ENCODE measurements at regions not wholly inside any gene's neighbourhood (a gene's known extent, or its start where the extent isn't known, plus 50 kb on each side); places are given as distances from the start of the nearest gene placed in this dataset.
A peak's percentile ranks its signal among the peaks of the same experiment; 100 is the strongest.
"Not testable (repeated sequence)": the region's sequence is repeated elsewhere in the genome, so short reads cannot be mapped to it uniquely, and the experiment has no call there.

DNA sequence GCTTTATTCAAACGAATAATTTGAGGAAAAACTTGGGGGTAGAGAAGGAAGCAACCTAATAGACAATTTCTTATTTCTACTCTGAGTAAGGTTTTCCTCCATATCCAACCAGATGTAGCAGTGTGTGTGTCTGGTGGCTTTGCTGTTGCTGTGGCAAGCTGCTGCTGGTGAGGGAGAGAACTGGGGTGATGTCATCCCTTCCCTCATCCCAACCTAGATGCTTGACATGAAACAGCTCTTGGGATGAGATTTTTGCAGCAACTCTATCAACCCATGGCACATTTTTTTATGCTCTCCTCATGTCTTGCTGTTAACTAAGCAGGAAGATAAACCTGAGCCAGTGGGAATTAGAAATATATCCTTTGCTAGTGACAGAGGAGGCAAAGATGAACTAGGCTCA lies 135.8 kb downstream of the PCSK1 start:
- TF ChIP-seq, protein P1, sequence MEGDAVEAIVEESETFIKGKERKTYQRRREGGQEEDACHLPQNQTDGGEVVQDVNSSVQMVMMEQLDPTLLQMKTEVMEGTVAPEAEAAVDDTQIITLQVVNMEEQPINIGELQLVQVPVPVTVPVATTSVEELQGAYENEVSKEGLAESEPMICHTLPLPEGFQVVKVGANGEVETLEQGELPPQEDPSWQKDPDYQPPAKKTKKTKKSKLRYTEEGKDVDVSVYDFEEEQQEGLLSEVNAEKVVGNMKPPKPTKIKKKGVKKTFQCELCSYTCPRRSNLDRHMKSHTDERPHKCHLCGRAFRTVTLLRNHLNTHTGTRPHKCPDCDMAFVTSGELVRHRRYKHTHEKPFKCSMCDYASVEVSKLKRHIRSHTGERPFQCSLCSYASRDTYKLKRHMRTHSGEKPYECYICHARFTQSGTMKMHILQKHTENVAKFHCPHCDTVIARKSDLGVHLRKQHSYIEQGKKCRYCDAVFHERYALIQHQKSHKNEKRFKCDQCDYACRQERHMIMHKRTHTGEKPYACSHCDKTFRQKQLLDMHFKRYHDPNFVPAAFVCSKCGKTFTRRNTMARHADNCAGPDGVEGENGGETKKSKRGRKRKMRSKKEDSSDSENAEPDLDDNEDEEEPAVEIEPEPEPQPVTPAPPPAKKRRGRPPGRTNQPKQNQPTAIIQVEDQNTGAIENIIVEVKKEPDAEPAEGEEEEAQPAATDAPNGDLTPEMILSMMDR (IDR thresholded peaks at IDR 0.05), result no peak
- no peaks in the 10 kb centered on the region for H3K27me3 Mint-ChIP-seq (ENCODE audit: low read depth)
- no peak overlapping the region for H3K4me3 Mint-ChIP-seq (ENCODE audit: unreplicated experiment)
- peaks cover 2% of the 10 kb centered on the region for H3K36me3 Mint-ChIP-seq (ENCODE audit: low read depth)
- H3K4me1 Mint-ChIP-seq (ENCODE audit: low read depth), result peaks cover 41% of the 10 kb centered on the region
- peaks cover 12% of the 10 kb centered on the region for H3K9me3 Mint-ChIP-seq (ENCODE audit: low read depth)
- H3K27ac Mint-ChIP-seq (ENCODE audit: unreplicated experiment), result peak overlapping the region; percentile 53
- DNase-seq (ENCODE audit: low spot score), result no peak

DNA sequence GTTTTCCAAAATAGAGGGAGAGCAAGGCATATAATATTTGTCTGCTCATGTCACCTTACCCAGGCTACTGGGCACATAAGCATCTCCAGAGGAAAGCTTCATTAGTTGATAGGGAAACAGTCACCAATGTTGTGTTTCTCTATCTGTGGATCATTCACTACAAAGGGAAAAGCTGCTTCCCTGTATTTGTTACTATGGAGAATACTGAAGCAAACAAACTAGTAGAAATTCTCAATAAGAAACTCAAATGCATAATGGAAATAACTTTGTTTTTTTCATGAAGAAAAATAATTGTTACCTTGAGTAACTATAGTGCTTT lies 138.2 kb downstream of the PCSK1 start:
- TF ChIP-seq, protein P1 (IDR thresholded peaks at IDR 0.05), result no peak
- Mint-ChIP-seq H3K36me3 (ENCODE audit: low read depth) (no peaks in the 10 kb centered on the region), H3K4me1 (ENCODE audit: low read depth) (peaks cover 41% of the 10 kb centered on the region), H3K9me3 (ENCODE audit: low read depth) (peaks cover under 1% of the 10 kb centered on the region), H3K4me3 (ENCODE audit: unreplicated experiment) (no peak overlapping the region), H3K27me3 (ENCODE audit: low read depth) (no peaks in the 10 kb centered on the region), H3K27ac (ENCODE audit: unreplicated experiment) (peak overlapping the region; percentile 84)
- no peak for DNase-seq (ENCODE audit: low spot score)

DNA sequence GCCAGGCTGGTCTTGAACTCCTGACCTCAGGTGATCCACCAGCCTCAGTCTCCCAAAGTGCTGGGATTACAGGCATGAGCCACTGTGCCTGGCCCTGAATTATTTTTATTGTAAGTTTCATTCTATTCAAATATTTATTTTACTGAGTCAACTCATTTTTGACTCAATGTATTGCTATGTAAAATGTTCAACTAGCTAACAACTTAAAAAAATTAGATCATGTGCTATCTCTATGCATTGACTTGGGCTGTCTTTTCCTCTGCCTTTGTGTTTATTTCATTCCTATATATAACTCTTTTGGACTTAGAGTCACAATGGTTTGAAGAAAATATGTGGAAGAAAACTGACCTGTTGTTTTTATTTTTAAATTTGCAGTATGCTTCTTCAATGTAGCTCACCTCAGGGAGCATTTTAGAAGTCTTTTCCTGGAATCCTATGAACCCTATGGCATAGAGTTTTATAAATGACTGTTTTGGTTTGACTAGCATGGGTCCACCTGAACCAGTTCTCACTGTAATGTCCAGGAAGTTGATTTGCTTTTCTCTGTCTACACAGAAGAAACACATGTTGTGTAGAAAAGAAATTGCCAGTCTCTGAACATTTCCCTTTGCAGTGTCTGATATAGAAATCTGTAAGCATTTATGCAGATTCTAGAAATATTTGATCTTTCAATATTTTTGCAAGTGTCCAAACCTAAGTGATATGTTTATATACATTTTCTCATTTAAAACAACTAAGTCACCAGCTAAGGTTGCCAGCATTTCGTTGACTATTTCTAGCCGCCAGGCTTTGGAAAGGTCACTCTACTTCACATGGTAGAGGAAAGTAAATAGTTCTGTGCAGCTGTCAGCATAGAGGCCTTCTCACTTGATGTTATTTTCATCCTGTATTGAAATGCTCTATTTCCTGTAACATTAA lies 138.8 kb downstream of the PCSK1 start:
- Mint-ChIP-seq H3K27me3 (ENCODE audit: low read depth) (no peaks in the 10 kb centered on the region), H3K9me3 (ENCODE audit: low read depth) (no peaks in the 10 kb centered on the region), H3K27ac (ENCODE audit: unreplicated experiment) (peak overlapping the region; percentile 84), H3K4me1 (ENCODE audit: low read depth) (peaks cover 41% of the 10 kb centered on the region), H3K4me3 (ENCODE audit: unreplicated experiment) (no peak overlapping the region), H3K36me3 (ENCODE audit: low read depth) (no peaks in the 10 kb centered on the region)
- TF ChIP-seq, protein P1 (IDR thresholded peaks at IDR 0.05), result peak; percentile 22
- no peak for DNase-seq (ENCODE audit: low spot score)

DNA sequence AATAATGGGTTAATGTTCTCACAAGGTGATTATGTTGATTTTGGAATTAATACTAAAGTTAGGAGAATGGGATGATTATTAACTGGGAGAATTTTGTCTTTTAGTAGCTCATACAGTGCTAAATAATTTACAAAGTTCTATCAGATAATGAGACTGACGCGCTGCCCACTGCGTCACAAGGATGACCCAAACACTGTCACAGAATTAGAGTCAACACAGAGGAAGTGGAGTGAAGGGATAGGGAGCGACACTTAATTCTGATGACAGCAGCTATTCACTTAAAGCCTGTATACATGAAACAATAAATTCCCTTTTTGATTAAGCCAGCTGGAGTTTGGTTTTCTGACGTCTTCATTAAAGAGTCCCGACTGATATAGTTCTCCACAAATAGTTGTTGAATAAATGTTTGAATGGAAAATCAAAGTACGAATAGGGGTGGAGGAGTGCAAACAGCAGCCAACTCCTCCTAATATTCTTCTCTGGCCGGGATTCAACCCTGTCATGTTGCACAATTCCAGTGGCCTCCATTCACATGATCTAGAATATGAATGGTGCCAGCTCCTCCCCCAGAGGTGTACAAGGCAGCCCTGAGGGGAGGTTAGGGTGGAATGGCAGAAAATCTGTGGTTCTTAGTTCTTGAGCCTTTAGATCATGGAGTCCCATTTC lies 140.3 kb downstream of the PCSK1 start:
- DNase-seq (ENCODE audit: low spot score), result no peak
- Mint-ChIP-seq H3K9me3 (ENCODE audit: low read depth) (no peaks in the 10 kb centered on the region), H3K4me3 (ENCODE audit: unreplicated experiment) (no peak overlapping the region), H3K27ac (ENCODE audit: unreplicated experiment) (no peak overlapping the region), H3K4me1 (ENCODE audit: low read depth) (peaks cover 43% of the 10 kb centered on the region), H3K27me3 (ENCODE audit: low read depth) (no peaks in the 10 kb centered on the region), H3K36me3 (ENCODE audit: low read depth) (no peaks in the 10 kb centered on the region)
- TF ChIP-seq, protein P1 (IDR thresholded peaks at IDR 0.05), result no peak

DNA sequence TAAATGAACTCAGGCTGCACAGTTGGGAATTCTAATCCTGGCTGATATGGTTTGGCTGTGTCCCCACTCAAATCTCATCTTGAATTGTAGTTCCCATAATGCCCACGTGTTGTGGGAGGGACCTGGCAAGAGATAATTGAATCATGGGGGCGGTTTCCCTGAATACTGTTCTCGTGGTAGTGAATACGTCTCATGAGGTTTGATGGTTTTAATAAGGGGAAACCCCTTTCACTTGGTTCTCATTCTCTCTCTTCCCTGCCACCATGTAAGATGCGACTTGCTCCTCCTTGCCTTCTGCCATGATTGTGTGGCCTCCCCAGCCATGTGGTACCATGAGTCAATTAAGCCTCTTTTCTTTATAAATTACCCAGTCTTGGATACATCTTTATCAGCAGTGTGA lies 143.8 kb downstream of the PCSK1 start:
- not testable (repeated sequence) for H3K36me3 Mint-ChIP-seq (ENCODE audit: low read depth); H3K4me3 Mint-ChIP-seq (ENCODE audit: unreplicated experiment); H3K27me3 Mint-ChIP-seq (ENCODE audit: low read depth); H3K9me3 Mint-ChIP-seq (ENCODE audit: low read depth); H3K27ac Mint-ChIP-seq (ENCODE audit: unreplicated experiment); DNase-seq (ENCODE audit: low spot score)
- peaks cover 20% of the 10 kb centered on the region for H3K4me1 Mint-ChIP-seq (ENCODE audit: low read depth)
